SU-DHL-6 (cell line): ENCODE measurements at regions not wholly inside any gene's neighbourhood (a gene's known extent, or its start where the extent isn't known, plus 50 kb on each side); places are given as distances from the start of the nearest gene placed in this dataset.

Experiments
- H2AFZ ChIP-seq: fragments of 200-600 bp; sonication (generic); 2 replicates; pipeline ENCODE4 v1.6.1; 2014; ENCODE audit warnings: low read depth, mild to moderate bottlenecking, moderate library complexity, mixed read lengths, antibody characterized with exemption, low read length; ENCODE audit not compliant: severe bottlenecking
- H3F3A ChIP-seq: fragments of 200-600 bp; shearing (Covaris generic); 2 replicates; pipeline ENCODE4 v1.6.0; 2016; ENCODE audit warnings: antibody characterized with exemption, mild to moderate bottlenecking; ENCODE audit not compliant: insufficient read depth
- H3K27ac ChIP-seq: fragments of 200-600 bp; sonication (generic); 2 replicates; pipeline ENCODE4 v1.5.1; 2016; ENCODE audit warnings: low read depth, mild to moderate bottlenecking, low read length, moderate library complexity, mixed read lengths
- H3K27me3 ChIP-seq: fragments of 200-600 bp; sonication (generic), shearing (Covaris generic); 2 replicates; pipeline ENCODE4 v1.6.0; 2014; ENCODE audit warnings: mild to moderate bottlenecking, low read length
- H3K36me3 ChIP-seq: fragments of 200-600 bp; sonication (generic); 2 replicates; pipeline ENCODE4 v1.6.1; 2014; ENCODE audit warnings: mild to moderate bottlenecking, low read length, mixed read lengths
- H3K4me2 ChIP-seq: fragments of 300-600, 200-600 bp; shearing (Covaris generic), sonication (generic); 2 replicates; pipeline ENCODE4 v1.6.0; 2014; ENCODE audit warnings: low read length, low read depth, mild to moderate bottlenecking; ENCODE audit not compliant: poor library complexity, severe bottlenecking
- H3K4me3 ChIP-seq: fragments of 200-600 bp; sonication (generic); 2 replicates; pipeline ENCODE4 v1.5.1; 2014; ENCODE audit warnings: antibody characterized with exemption, low read length, mild to moderate bottlenecking, mixed read lengths; ENCODE audit not compliant: insufficient read depth, poor library complexity, severe bottlenecking
- H3K79me2 ChIP-seq: fragments of 200-600 bp; sonication (generic); 2 replicates; pipeline ENCODE4 v1.6.1; 2014; ENCODE audit warnings: mild to moderate bottlenecking, low read length, moderate library complexity; ENCODE audit not compliant: insufficient read depth
- H3K9ac ChIP-seq: fragments of 200-600 bp; sonication (generic); 2 replicates; pipeline ENCODE4 v1.7.0; 2014; ENCODE audit warnings: mild to moderate bottlenecking, low read length
- H3K9me2 ChIP-seq: fragments of 200-600 bp; sonication (generic); replicated peaks from 2 replicates; pipeline ENCODE4 v1.6.1; 2014; ENCODE audit warnings: low read length; ENCODE audit not compliant: insufficient read depth
- H3K9me3 ChIP-seq: fragments of 200-600 bp; sonication (generic); 2 replicates; pipeline ENCODE4 v1.6.1; 2014; ENCODE audit warnings: low read length, mixed read lengths; ENCODE audit not compliant: insufficient read depth
- H4K20me1 ChIP-seq: fragments of 200-600 bp; sonication (generic); 2 replicates; pipeline ENCODE4 v1.6.1; 2014; ENCODE audit warnings: low read depth, mild to moderate bottlenecking, antibody characterized with exemption, low read length, moderate library complexity, mixed read lengths
- CTCF ChIP-seq: fragments of 200-600 bp; sonication (generic); IDR thresholded peaks from one replicate; pipeline ENCODE4 v1.5.1; 2017; ENCODE audit warnings: antibody characterized with exemption, mild to moderate bottlenecking, low read length, moderate library complexity; ENCODE audit not compliant: insufficient read depth, poor library complexity, severe bottlenecking
- EZH2phosphoT487 ChIP-seq: fragments of 200-600 bp; sonication (generic), shearing (Covaris generic); conservative IDR thresholded peaks from 2 replicates; pipeline ENCODE4 v1.6.1; 2018; ENCODE audit warnings: mild to moderate bottlenecking, antibody characterized with exemption, low read length, moderate library complexity, mixed read lengths

- Histone ChIP-seq H4K20me1 (no peaks in the 10 kb centered on the region), H3K36me3 (no peaks in the 10 kb centered on the region), H3K27me3 (no peaks in the 10 kb centered on the region), H3K9ac (no peak overlapping the region), H3K4me3 (no peak overlapping the region), H3K9me3 (no peaks in the 10 kb centered on the region), H3K79me2 (no peaks in the 10 kb centered on the region), H2AFZ (no peak overlapping the region), H3F3A (no peaks in the 10 kb centered on the region), H3K9me2 (no peaks in the 10 kb centered on the region), H3K27ac (no peak overlapping the region), H3K4me2 (no peak overlapping the region)
- no peak for TF ChIP-seq CTCF
- no peak for TF ChIP-seq EZH2phosphoT487
These were observed 320.0 kb downstream of the RPS24 start for GRCh38 chr10:78353636-78354035.

GRCh38 chr10:78354101-78354500 is 320.4 kb downstream of the RPS24 start:
- H3K27me3 ChIP-seq: no peaks in the 10 kb centered on the region
- H3K4me3 ChIP-seq: no peak overlapping the region
- TF ChIP-seq EZH2phosphoT487: no peak
- no peak for TF ChIP-seq CTCF
- H3K36me3 ChIP-seq: no peaks in the 10 kb centered on the region
- no peaks in the 10 kb centered on the region for H3F3A ChIP-seq
- H3K4me2 ChIP-seq: no peak overlapping the region
- H4K20me1 ChIP-seq: no peaks in the 10 kb centered on the region
- H3K79me2 ChIP-seq: no peaks in the 10 kb centered on the region
- H3K9me2 ChIP-seq: no peaks in the 10 kb centered on the region
- H2AFZ ChIP-seq: no peak overlapping the region
- no peak overlapping the region for H3K27ac ChIP-seq
- H3K9ac ChIP-seq: no peak overlapping the region
- H3K9me3 ChIP-seq: no peaks in the 10 kb centered on the region

GRCh38 chr10:78356291-78356900 is 322.7 kb downstream of the RPS24 start:
- TF ChIP-seq CTCF (no peak), EZH2phosphoT487 (no peak)
- Histone ChIP-seq H3K79me2 (no peaks in the 10 kb centered on the region), H2AFZ (no peak overlapping the region), H3K4me2 (no peak overlapping the region), H3K4me3 (no peak overlapping the region), H3K36me3 (no peaks in the 10 kb centered on the region), H3K9me3 (no peaks in the 10 kb centered on the region), H3K9ac (no peak overlapping the region), H3K27ac (no peak overlapping the region), H3F3A (no peaks in the 10 kb centered on the region), H3K9me2 (no peaks in the 10 kb centered on the region), H4K20me1 (no peaks in the 10 kb centered on the region), H3K27me3 (no peaks in the 10 kb centered on the region)
